OCI-LY1 (cell line): ENCODE measurements at regions not wholly inside any gene's neighbourhood (a gene's known extent, or its start where the extent isn't known, plus 50 kb on each side); places are given as distances from the start of the nearest gene placed in this dataset.

ENCODE experiments used
- CTCF ChIP-seq: fragments of 200-600 bp; sonication (generic), shearing (Covaris generic); IDR thresholded peaks from 2 replicates; pipeline ENCODE4 v1.5.1; 2017; ENCODE audit warnings: mild to moderate bottlenecking, antibody characterized with exemption, low read length, moderate library complexity, mixed read lengths
- EZH2 ChIP-seq: fragments of 200-600 bp; sonication (generic), shearing (Covaris generic); IDR thresholded peaks from 2 replicates; pipeline ENCODE4 v1.8.0; 2017; ENCODE audit warnings: borderline replicate concordance, mixed run types, mild to moderate bottlenecking, antibody characterized with exemption, low read length, moderate library complexity, mixed read lengths

- TF ChIP-seq CTCF (no peak), EZH2 (no peak)
Measured at GRCh38 chr2:241994556-241995213, 125.2 kb downstream of the RTP5 start.
